ENCODE measurements at regions not wholly inside any gene's neighbourhood (a gene's known extent, or its start where the extent isn't known, plus 50 kb on each side); places are given as distances from the start of the nearest gene placed in this dataset.

DNA sequence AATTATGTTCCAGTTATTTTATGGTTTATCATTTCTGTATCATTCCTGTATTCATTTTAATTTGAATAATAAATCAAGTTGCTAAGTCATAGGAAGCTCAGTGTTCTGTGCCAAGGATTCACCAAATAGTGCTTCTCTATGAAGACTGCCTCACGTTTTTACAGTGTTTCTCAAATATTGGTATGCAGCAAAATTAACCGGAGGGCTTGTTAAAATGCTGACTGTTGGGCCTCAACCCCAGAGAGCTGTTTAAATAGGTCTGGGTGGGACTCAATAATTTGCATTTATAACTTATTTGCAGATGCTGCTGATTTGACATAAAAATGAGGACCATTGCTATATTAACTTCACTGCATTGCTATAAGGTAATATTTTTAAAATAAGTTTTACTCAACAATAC is 166.7 kb downstream of the TINAG start:
- no peak for DNase-seq
- Histone ChIP-seq H3K36me3 (ENCODE audit: low read depth, missing control alignments) (no peaks in the 10 kb centered on the region), H3K27me3 (no peaks in the 10 kb centered on the region), H3K4me1 (no peaks in the 10 kb centered on the region), H3K4me3 (no peak overlapping the region), H3K9me3 (no peaks in the 10 kb centered on the region), H3K27ac (no peak overlapping the region)
- intact Hi-C loops (cut with DNase I; ENCODE audit: low total_unique reads), result no loop called here
- 57 to 59% methylated on average over 2 of the region's 2 CpGs for WGBS, 2 donors
- no peak for TF ChIP-seq POLR2A (IDR thresholded peaks at IDR 0.05)
- TF ChIP-seq CTCF (IDR thresholded peaks at IDR 0.05), result no peak

DNA sequence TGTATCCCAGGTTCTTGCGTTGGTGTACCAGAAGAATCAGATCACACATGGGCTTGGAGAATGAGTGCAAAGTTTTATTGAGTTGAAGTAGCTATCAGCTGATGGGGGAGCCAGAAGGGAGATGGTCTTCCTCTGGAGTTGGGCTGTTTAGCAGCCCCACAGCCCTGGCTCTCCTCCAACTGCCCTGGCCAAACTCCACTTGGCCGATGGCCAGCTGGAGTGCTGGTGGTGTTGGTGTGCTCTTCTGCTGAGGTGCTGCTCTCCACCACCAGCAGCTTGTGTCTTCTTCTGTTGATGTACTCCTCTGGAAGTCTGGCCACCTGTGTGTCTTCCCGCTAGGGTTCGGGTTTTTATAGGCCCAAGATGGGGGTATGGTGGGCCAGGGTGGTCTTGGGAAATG is 172.8 kb downstream of the TINAG start:
- 87 to 100% methylated on average over 2 to 4 of the region's 4 CpGs for WGBS, 2 donors
- TF ChIP-seq POLR2A (IDR thresholded peaks at IDR 0.05), result no peak
- no peak for TF ChIP-seq CTCF (IDR thresholded peaks at IDR 0.05)
- Histone ChIP-seq H3K27ac (no peak overlapping the region), H3K27me3 (no peaks in the 10 kb centered on the region), H3K4me1 (no peaks in the 10 kb centered on the region), H3K9me3 (no peaks in the 10 kb centered on the region), H3K4me3 (no peak overlapping the region), H3K36me3 (ENCODE audit: low read depth, missing control alignments) (no peaks in the 10 kb centered on the region)
- DNase-seq, result no peak
- intact Hi-C loops (cut with DNase I; ENCODE audit: low total_unique reads), result no loop called here

GRCh38 chr6:54491431-54491830 is 183.2 kb downstream of the TINAG start:
- no peak overlapping the region for H3K4me3 ChIP-seq
- H3K36me3 ChIP-seq (ENCODE audit: low read depth, missing control alignments), result no peaks in the 10 kb centered on the region
- 91 to 100% methylated on average over 3 of the region's 3 CpGs for WGBS, 2 donors
- no peaks in the 10 kb centered on the region for H3K9me3 ChIP-seq
- no peak for DNase-seq
- H3K27me3 ChIP-seq, result no peaks in the 10 kb centered on the region
- intact Hi-C loops (cut with DNase I; ENCODE audit: low total_unique reads), result no loop called here
- no peaks in the 10 kb centered on the region for H3K4me1 ChIP-seq
- H3K27ac ChIP-seq, result no peak overlapping the region
- no peak for TF ChIP-seq CTCF (IDR thresholded peaks at IDR 0.05)
- no peak for TF ChIP-seq POLR2A (IDR thresholded peaks at IDR 0.05)

DNA sequence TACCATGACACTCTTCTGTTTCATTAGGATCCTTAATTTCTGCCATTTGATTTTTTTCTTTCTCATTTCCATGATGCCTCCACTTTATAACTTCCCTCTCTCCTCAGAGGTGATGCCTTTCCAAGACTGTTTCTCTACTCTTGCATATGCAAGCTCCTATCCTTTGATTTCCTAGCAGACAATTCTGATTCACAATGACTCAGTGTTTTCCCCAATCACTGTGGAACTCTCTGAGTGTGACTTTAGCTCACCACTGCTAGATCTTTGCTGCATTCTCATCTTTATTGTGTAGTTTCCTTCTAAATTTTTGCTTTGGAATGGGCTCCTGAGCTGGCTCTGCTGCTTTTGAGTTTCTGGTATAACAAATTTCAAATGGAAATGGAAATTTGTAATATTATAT is 184.9 kb downstream of the TINAG start:
- DNase-seq, result no peak
- Histone ChIP-seq H3K36me3 (ENCODE audit: low read depth, missing control alignments) (no peaks in the 10 kb centered on the region), H3K9me3 (no peaks in the 10 kb centered on the region)

More for the DNA sequence above, 184.9 kb downstream of the TINAG start:
- TF ChIP-seq POLR2A (IDR thresholded peaks at IDR 0.05), result no peak
- TF ChIP-seq CTCF (IDR thresholded peaks at IDR 0.05), result no peak
- H3K4me3 ChIP-seq, result no peak overlapping the region
- no peaks in the 10 kb centered on the region for H3K4me1 ChIP-seq
- H3K27me3 ChIP-seq, result no peaks in the 10 kb centered on the region
- intact Hi-C loops (cut with DNase I; ENCODE audit: low total_unique reads), result no loop called here
- H3K27ac ChIP-seq, result no peak overlapping the region
